Loucy (cell line): ENCODE measurements at regions not wholly inside any gene's neighbourhood (a gene's known extent, or its start where the extent isn't known, plus 50 kb on each side); places are given as distances from the start of the nearest gene placed in this dataset.

Experiments
- H2AFZ ChIP-seq: fragments of 200-600 bp; sonication (generic); 2 replicates; pipeline ENCODE4 v1.6.0; 2016; ENCODE audit warnings: antibody characterized with exemption, mild to moderate bottlenecking, low read length, moderate library complexity
- H3F3A ChIP-seq: fragments of 200-600 bp; 2 replicates; pipeline ENCODE4 v1.6.0; 2016; ENCODE audit warnings: antibody characterized with exemption, low read depth, mild to moderate bottlenecking
- H3K27me3 ChIP-seq: fragments of 200-600 bp; sonication (generic); 2 replicates; pipeline ENCODE4 v1.6.1; 2014; ENCODE audit warnings: low read length, mild to moderate bottlenecking; ENCODE audit not compliant: insufficient read depth, poor library complexity, severe bottlenecking
- H3K36me3 ChIP-seq: fragments of 200-600 bp; sonication (generic); 2 replicates; pipeline ENCODE4 v1.6.1; 2016; ENCODE audit warnings: low read length; ENCODE audit not compliant: insufficient read depth
- H3K4me1 ChIP-seq: fragments of 200-600 bp; sonication (generic); 2 replicates; pipeline ENCODE4 v1.5.1; 2014; ENCODE audit warnings: low read length, mild to moderate bottlenecking; ENCODE audit not compliant: insufficient read depth, poor library complexity, severe bottlenecking
- H3K4me2 ChIP-seq: fragments of 200-600 bp; sonication (generic); 2 replicates; pipeline ENCODE4 v1.6.0; 2014; ENCODE audit warnings: antibody characterized with exemption, low read length, low read depth, mild to moderate bottlenecking; ENCODE audit not compliant: poor library complexity, severe bottlenecking
- H3K4me3 ChIP-seq: fragments of 200-600 bp; sonication (generic); 2 replicates; pipeline ENCODE4 v1.5.1; 2014; ENCODE audit warnings: low read length, mild to moderate bottlenecking, mixed read lengths; ENCODE audit not compliant: poor library complexity, severe bottlenecking
- H3K79me2 ChIP-seq: fragments of 200-600 bp; sonication (generic); 2 replicates; pipeline ENCODE4 v1.6.1; 2014; ENCODE audit warnings: low read length; ENCODE audit not compliant: insufficient read depth
- H3K9ac ChIP-seq: fragments of 200-600 bp; sonication (generic); 2 replicates; pipeline ENCODE4 v1.6.0; 2014; ENCODE audit warnings: mild to moderate bottlenecking, low read depth, low read length, moderate library complexity; ENCODE audit not compliant: poor library complexity, severe bottlenecking
- H3K9me2 ChIP-seq: fragments of 200-600 bp; sonication (generic); replicated peaks from 2 replicates; pipeline ENCODE4 v1.6.1; 2016; ENCODE audit warnings: low read depth, low read length, mixed read lengths
- H3K9me3 ChIP-seq: fragments of 200-600 bp; sonication (generic); 2 replicates; pipeline ENCODE4 v1.6.1; 2014; ENCODE audit warnings: mild to moderate bottlenecking, antibody characterized with exemption, low read length, low read depth; ENCODE audit not compliant: insufficient read depth
- H4K20me1 ChIP-seq: fragments of 200-600 bp; sonication (generic); 2 replicates; pipeline ENCODE4 v1.6.0; 2014; ENCODE audit warnings: antibody characterized with exemption, low read length, mild to moderate bottlenecking; ENCODE audit not compliant: insufficient read depth, poor library complexity, severe bottlenecking
- CTCF ChIP-seq: fragments of 200-600 bp; sonication (generic); conservative IDR thresholded peaks from 2 replicates; pipeline ENCODE4 v1.5.1; 2014; ENCODE audit warnings: mild to moderate bottlenecking, antibody characterized with exemption, low read length
- EZH2phosphoT487 ChIP-seq: fragments of 200-600 bp; IDR thresholded peaks from 2 replicates; pipeline ENCODE4 v1.6.1; 2018; ENCODE audit warnings: antibody characterized with exemption, mild to moderate bottlenecking, moderate library complexity, borderline replicate concordance

GRCh38 chr1:173400387-173400995, 76.6 kb upstream of the PRDX6 start:
- H3K4me1 ChIP-seq = no peaks in the 10 kb centered on the region
- H3K4me3 ChIP-seq = no peak overlapping the region
- no peaks in the 10 kb centered on the region for H3K9me3 ChIP-seq
- no peaks in the 10 kb centered on the region for H3K36me3 ChIP-seq
- no peak overlapping the region for H3K9ac ChIP-seq
- no peak overlapping the region for H3K4me2 ChIP-seq
- H2AFZ ChIP-seq = no peak overlapping the region
- H3K79me2 ChIP-seq = no peaks in the 10 kb centered on the region
- TF ChIP-seq EZH2phosphoT487 (no peak), CTCF (no peak)
- H4K20me1 ChIP-seq = no peaks in the 10 kb centered on the region
- no peaks in the 10 kb centered on the region for H3F3A ChIP-seq
- H3K27me3 ChIP-seq = no peaks in the 10 kb centered on the region
- no peaks in the 10 kb centered on the region for H3K9me2 ChIP-seq

GRCh38 chr1:173403996-173404395, 73.1 kb upstream of the PRDX6 start:
- H3F3A ChIP-seq = no peaks in the 10 kb centered on the region
- no peak overlapping the region for H3K4me3 ChIP-seq
- H3K79me2 ChIP-seq = no peaks in the 10 kb centered on the region

GRCh38 chr1:173405281-173405680, 71.9 kb upstream of the PRDX6 start:
- no peak overlapping the region for H3K4me2 ChIP-seq
- H3K9ac ChIP-seq = no peak overlapping the region
- TF ChIP-seq EZH2phosphoT487 (no peak), CTCF (no peak)
- H3K9me3 ChIP-seq = no peaks in the 10 kb centered on the region
- no peaks in the 10 kb centered on the region for H4K20me1 ChIP-seq
- H3K79me2 ChIP-seq = no peaks in the 10 kb centered on the region
- H3K9me2 ChIP-seq = no peaks in the 10 kb centered on the region
- peaks cover 18% of the 10 kb centered on the region for H3K4me1 ChIP-seq
- no peaks in the 10 kb centered on the region for H3F3A ChIP-seq
- H2AFZ ChIP-seq = no peak overlapping the region
- H3K36me3 ChIP-seq = no peaks in the 10 kb centered on the region
- H3K27me3 ChIP-seq = no peaks in the 10 kb centered on the region
- no peak overlapping the region for H3K4me3 ChIP-seq

More at GRCh38 chr1:173403996-173404395, 73.1 kb upstream of the PRDX6 start:
- H3K9ac ChIP-seq = no peak overlapping the region
- H3K4me2 ChIP-seq = no peak overlapping the region
- H4K20me1 ChIP-seq = no peaks in the 10 kb centered on the region
- peaks cover 6% of the 10 kb centered on the region for H3K4me1 ChIP-seq
- no peaks in the 10 kb centered on the region for H3K9me2 ChIP-seq
- TF ChIP-seq EZH2phosphoT487 (no peak), CTCF (no peak)
- H3K36me3 ChIP-seq = no peaks in the 10 kb centered on the region
- H3K9me3 ChIP-seq = no peaks in the 10 kb centered on the region
- no peaks in the 10 kb centered on the region for H3K27me3 ChIP-seq
- no peak overlapping the region for H2AFZ ChIP-seq
